H9 (cell line): ENCODE measurements at regions not wholly inside any gene's neighbourhood (a gene's known extent, or its start where the extent isn't known, plus 50 kb on each side); places are given as distances from the start of the nearest gene placed in this dataset.

Experiments
- DNase-seq: peaks from one replicate; pipeline ENCODE4 v3.0.0-alpha.2; 2017
- H2AFZ ChIP-seq: one replicate; pipeline ENCODE4 v1.6.1; 2013; ENCODE audit warnings: mild to moderate bottlenecking, low read length, control low read depth, moderate library complexity
- H2AK5ac ChIP-seq: 2 replicates; pipeline ENCODE4 v1.6.1; 2013; ENCODE audit warnings: low read length, control low read depth, mixed read lengths; ENCODE audit not compliant: insufficient read length
- H2BK120ac ChIP-seq: one replicate; pipeline ENCODE4 v1.6.1; 2013; ENCODE audit warnings: low read depth, mild to moderate bottlenecking, low read length, control low read depth, inconsistent platforms; ENCODE audit not compliant: poor library complexity, severe bottlenecking
- H2BK12ac ChIP-seq: 2 replicates; pipeline ENCODE4 v1.6.1; 2013; ENCODE audit warnings: low read length, control low read depth, mixed read lengths, low read depth; ENCODE audit not compliant: insufficient read length
- H2BK15ac ChIP-seq: 2 replicates; pipeline ENCODE4 v1.6.1; 2013; ENCODE audit warnings: low read depth, low read length, control low read depth
- H2BK20ac ChIP-seq: one replicate; pipeline ENCODE4 v1.6.1; 2013; ENCODE audit warnings: low read depth, mild to moderate bottlenecking, low read length, control low read depth, inconsistent platforms; ENCODE audit not compliant: poor library complexity, severe bottlenecking
- H2BK5ac ChIP-seq: 2 replicates; pipeline ENCODE4 v1.6.1; 2013; ENCODE audit warnings: low read length, control low read depth, mixed read lengths; ENCODE audit not compliant: insufficient read length
- H3K14ac ChIP-seq: 2 replicates; pipeline ENCODE4 v1.6.1; 2013; ENCODE audit warnings: low read length, control low read depth; ENCODE audit not compliant: insufficient read depth
- H3K18ac ChIP-seq: 2 replicates; pipeline ENCODE4 v1.6.1; 2013; ENCODE audit warnings: low read depth, mild to moderate bottlenecking, mixed read lengths, low read length, control low read depth; ENCODE audit not compliant: insufficient read length
- H3K23ac ChIP-seq: 2 replicates; pipeline ENCODE4 v1.6.1; 2013; ENCODE audit warnings: low read length, control low read depth, mixed read lengths, low read depth; ENCODE audit not compliant: insufficient read length
- H3K23me2 ChIP-seq: 2 replicates; pipeline ENCODE4 v1.6.1; 2013; ENCODE audit warnings: low read depth, mild to moderate bottlenecking, mixed read lengths, low read length, control low read depth; ENCODE audit not compliant: insufficient read length, poor library complexity, severe bottlenecking
- H3K27ac ChIP-seq: 2 replicates; pipeline ENCODE4 v1.5.1; 2013; ENCODE audit warnings: low read length, control low read depth, mixed read lengths, low read depth; ENCODE audit not compliant: insufficient read length
- H3K27me3 ChIP-seq: 2 replicates; pipeline ENCODE4 v1.6.1; 2013; ENCODE audit warnings: low read length, control low read depth, inconsistent platforms; ENCODE audit not compliant: insufficient read depth
- H3K4ac ChIP-seq: 2 replicates; pipeline ENCODE4 v1.6.1; 2013; ENCODE audit warnings: low read depth, mild to moderate bottlenecking, control low read depth, inconsistent platforms, low read length, moderate library complexity
- H3K4me1 ChIP-seq: 2 replicates; pipeline ENCODE4 v1.6.1; 2013; ENCODE audit warnings: low read length, control low read depth, inconsistent platforms; ENCODE audit not compliant: insufficient read depth
- H3K4me2 ChIP-seq: 2 replicates; pipeline ENCODE4 v1.6.1; 2013; ENCODE audit warnings: low read length, control low read depth, mixed read lengths; ENCODE audit not compliant: insufficient read length, insufficient read depth
- H3K56ac ChIP-seq: 2 replicates; pipeline ENCODE4 v1.6.1; 2013; ENCODE audit warnings: low read depth, mild to moderate bottlenecking, mixed read lengths, low read length, control low read depth; ENCODE audit not compliant: insufficient read length
- H3K79me1 ChIP-seq: 2 replicates; pipeline ENCODE4 v1.6.1; 2013; ENCODE audit warnings: low read depth, mild to moderate bottlenecking, moderate library complexity, low read length, control low read depth, inconsistent platforms; ENCODE audit not compliant: insufficient read depth, poor library complexity, severe bottlenecking
- H3K79me2 ChIP-seq: 2 replicates; pipeline ENCODE4 v1.6.1; 2013; ENCODE audit warnings: low read length, control low read depth, inconsistent platforms; ENCODE audit not compliant: insufficient read depth
- H3K9ac ChIP-seq: 2 replicates; pipeline ENCODE4 v1.6.1; 2013; ENCODE audit warnings: low read length, control low read depth, mixed read lengths; ENCODE audit not compliant: insufficient read length; ENCODE audit errors: extremely low read depth
- H3K9me3 ChIP-seq: one replicate; pipeline ENCODE4 v1.6.1; 2013; ENCODE audit warnings: low read depth, low read length, inconsistent platforms; ENCODE audit not compliant: control insufficient read depth
- H3T11ph ChIP-seq: one replicate; pipeline ENCODE4 v1.6.1; 2013; ENCODE audit warnings: mild to moderate bottlenecking, low read length, control low read depth, inconsistent platforms
- H4K20me1 ChIP-seq: one replicate; pipeline ENCODE4 v1.6.1; 2013; ENCODE audit not compliant: control insufficient read depth, insufficient read length, insufficient read depth
- H4K5ac ChIP-seq: 2 replicates; pipeline ENCODE4 v1.6.1; 2013; ENCODE audit warnings: low read depth, mild to moderate bottlenecking, mixed read lengths, low read length, control low read depth; ENCODE audit not compliant: insufficient read length
- H4K8ac ChIP-seq: replicated peaks from 2 replicates; pipeline ENCODE4 v1.6.1; 2013; ENCODE audit warnings: low read length, control low read depth, mixed read lengths, low read depth; ENCODE audit not compliant: insufficient read length
- H4K91ac ChIP-seq: 2 replicates; pipeline ENCODE4 v1.6.1; 2013; ENCODE audit warnings: low read depth, mild to moderate bottlenecking, moderate library complexity, mixed read lengths, low read length, control low read depth; ENCODE audit not compliant: insufficient read length
- H3K27ac Mint-ChIP-seq, 3 experiments: 2 replicates in 2 of 3; 3 replicates in 1 of 3; pipeline ENCODE4 v1.8.0; 2020 to 2021; ENCODE audit warnings: mixed read lengths in 3 of 3, mild to moderate bottlenecking in 1 of 3, moderate library complexity in 1 of 3
- H3K27me3 Mint-ChIP-seq: 2 replicates; pipeline ENCODE4 v1.8.0; 2021; ENCODE audit warnings: low read depth, mild to moderate bottlenecking, moderate library complexity, mixed read lengths
- H3K36me3 Mint-ChIP-seq, 3 experiments: 2 replicates in 2 of 3; 3 replicates in 1 of 3; pipeline ENCODE4 v1.8.0; 2020 to 2021; ENCODE audit warnings: low read depth in 3 of 3, mixed read lengths in 3 of 3; ENCODE audit not compliant: insufficient read depth in 1 of 3
- H3K4me1 Mint-ChIP-seq, 2 experiments: 2 replicates each; pipeline ENCODE4 v1.8.0; 2020; ENCODE audit warnings: mixed read lengths in 2 of 2
- H3K4me3 Mint-ChIP-seq, 2 experiments: 2 replicates in 1 of 2; 3 replicates in 1 of 2; pipeline ENCODE4 v1.8.0; 2020 to 2021; ENCODE audit warnings: mild to moderate bottlenecking in 2 of 2, mixed read lengths in 2 of 2, moderate library complexity in 1 of 2
- H3K9me3 Mint-ChIP-seq, 2 experiments: 2 replicates in 1 of 2; 3 replicates in 1 of 2; pipeline ENCODE4 v1.8.0; 2020; ENCODE audit warnings: mild to moderate bottlenecking in 2 of 2, mixed read lengths in 2 of 2, moderate library complexity in 1 of 2
- CTCF ChIP-seq: fragments of 200-600 bp; sonication (generic); conservative IDR thresholded peaks from 3 replicates; pipeline ENCODE4 v1.8.0; 2021; ENCODE audit warnings: antibody characterized with exemption, mild to moderate bottlenecking
- WGBS: extraction: QIAGEN DNeasy Blood & Tissue Kit; methylation state at CpG from one replicate; pipeline ENCODE4 v1.1.7; 2013; ENCODE audit warnings: missing lambda C conversion rate, low lambda C conversion rate, mixed read lengths; ENCODE audit not compliant: insufficient read length; ENCODE audit errors: extremely low coverage; 5-methylcytosine and 5-hydroxymethylcytosine counted together

- Histone ChIP-seq H2BK20ac (no peak overlapping the region), H3K4me2 (no peak overlapping the region), H3K23ac (no peak overlapping the region), H4K8ac (no peak overlapping the region), H4K5ac (no peak overlapping the region), H2AK5ac (no peak overlapping the region), H3K9ac (no peak overlapping the region), H3K27me3 (no peaks in the 10 kb centered on the region), H3K27ac (no peak overlapping the region), H2BK12ac (no peak overlapping the region), H3K56ac (no peak overlapping the region), H3K14ac (no peak overlapping the region), H4K20me1 (no peaks in the 10 kb centered on the region), H2AFZ (no peak overlapping the region), H3K23me2 (no peaks in the 10 kb centered on the region), H3K18ac (no peak overlapping the region), H3K4me1 (no peaks in the 10 kb centered on the region), H3K4ac (no peak overlapping the region), H3K79me2 (no peaks in the 10 kb centered on the region), H3K9me3 (no peaks in the 10 kb centered on the region), H4K91ac (no peak overlapping the region), H3T11ph (no peak overlapping the region), H2BK120ac (no peak overlapping the region), H2BK5ac (no peak overlapping the region), H3K79me1 (no peaks in the 10 kb centered on the region), H2BK15ac (no peak overlapping the region)
- H3K9me3 Mint-ChIP-seq, result no peaks in the 10 kb centered on the region
- no peaks in the 10 kb centered on the region; a peak in 1 of 7 replicates for H3K36me3 Mint-ChIP-seq
- H3K27ac Mint-ChIP-seq, result no peak overlapping the region
- H3K27me3 Mint-ChIP-seq, result no peaks in the 10 kb centered on the region; the same call in 1 of the 2 replicates
- H3K4me1 Mint-ChIP-seq, result peaks cover 14 to 19% of the 10 kb centered on the region in 2 experiments
- no peak overlapping the region for H3K4me3 Mint-ChIP-seq
- WGBS, result no CpG with 5 or more reads among the region's 1 CpG
- DNase-seq, result no peak
- no peak for TF ChIP-seq CTCF
These were observed 72.5 kb upstream of the PAXBP1 start for GRCh38 chr21:32844076-32844475.
